ENCODE measurements at regions not wholly inside any gene's neighbourhood (a gene's known extent, or its start where the extent isn't known, plus 50 kb on each side); places are given as distances from the start of the nearest gene placed in this dataset.
"Not testable (repeated sequence)": the region's sequence is repeated elsewhere in the genome, so short reads cannot be mapped to it uniquely, and the experiment has no call there.

DNA sequence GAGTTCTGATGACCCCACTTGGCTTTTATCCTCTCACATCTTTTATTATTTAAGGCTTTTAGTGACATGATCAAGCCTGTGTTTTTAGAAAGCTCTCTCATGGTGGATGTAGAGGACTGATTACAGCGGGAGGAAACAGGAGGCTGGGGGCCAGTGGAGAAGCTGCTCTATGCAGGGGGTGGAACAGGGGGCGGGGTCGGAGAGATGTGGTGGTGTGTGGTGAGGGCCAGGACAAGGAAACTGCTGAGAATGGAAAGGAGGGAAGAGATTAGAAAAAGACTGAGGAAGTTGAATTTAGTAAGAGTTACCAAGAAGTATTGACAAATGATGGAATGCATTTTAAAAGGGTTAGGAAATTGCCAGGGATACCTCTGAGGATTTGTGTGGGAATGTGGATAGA is 292.2 kb downstream of the ZIC3 start:
- Histone ChIP-seq H3K9me3 (replicated peaks in 1 of 3) (no peaks in the 10 kb centered on the region), H3K27me3 (peaks cover 7% of the 10 kb centered on the region), H3K27ac (no peak overlapping the region), H3K36me3 (replicated peaks in 1 of 2) (no peaks in the 10 kb centered on the region), H3K4me1 (replicated peaks in 1 of 2) (no peaks in the 10 kb centered on the region), H3K4me3 (no peak overlapping the region)
- intact Hi-C loops (cut with DNase I) = no loop called here
- 35 to 47% (median 39%) methylated on average over 3 of the region's 3 CpGs for WGBS, 4 donors
- TF ChIP-seq, protein P1, sequence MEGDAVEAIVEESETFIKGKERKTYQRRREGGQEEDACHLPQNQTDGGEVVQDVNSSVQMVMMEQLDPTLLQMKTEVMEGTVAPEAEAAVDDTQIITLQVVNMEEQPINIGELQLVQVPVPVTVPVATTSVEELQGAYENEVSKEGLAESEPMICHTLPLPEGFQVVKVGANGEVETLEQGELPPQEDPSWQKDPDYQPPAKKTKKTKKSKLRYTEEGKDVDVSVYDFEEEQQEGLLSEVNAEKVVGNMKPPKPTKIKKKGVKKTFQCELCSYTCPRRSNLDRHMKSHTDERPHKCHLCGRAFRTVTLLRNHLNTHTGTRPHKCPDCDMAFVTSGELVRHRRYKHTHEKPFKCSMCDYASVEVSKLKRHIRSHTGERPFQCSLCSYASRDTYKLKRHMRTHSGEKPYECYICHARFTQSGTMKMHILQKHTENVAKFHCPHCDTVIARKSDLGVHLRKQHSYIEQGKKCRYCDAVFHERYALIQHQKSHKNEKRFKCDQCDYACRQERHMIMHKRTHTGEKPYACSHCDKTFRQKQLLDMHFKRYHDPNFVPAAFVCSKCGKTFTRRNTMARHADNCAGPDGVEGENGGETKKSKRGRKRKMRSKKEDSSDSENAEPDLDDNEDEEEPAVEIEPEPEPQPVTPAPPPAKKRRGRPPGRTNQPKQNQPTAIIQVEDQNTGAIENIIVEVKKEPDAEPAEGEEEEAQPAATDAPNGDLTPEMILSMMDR (IDR thresholded peaks at IDR 0.05) = no peak
- no peak for TF ChIP-seq POLR2A (IDR thresholded peaks at IDR 0.05)
- no peak for DNase-seq

DNA sequence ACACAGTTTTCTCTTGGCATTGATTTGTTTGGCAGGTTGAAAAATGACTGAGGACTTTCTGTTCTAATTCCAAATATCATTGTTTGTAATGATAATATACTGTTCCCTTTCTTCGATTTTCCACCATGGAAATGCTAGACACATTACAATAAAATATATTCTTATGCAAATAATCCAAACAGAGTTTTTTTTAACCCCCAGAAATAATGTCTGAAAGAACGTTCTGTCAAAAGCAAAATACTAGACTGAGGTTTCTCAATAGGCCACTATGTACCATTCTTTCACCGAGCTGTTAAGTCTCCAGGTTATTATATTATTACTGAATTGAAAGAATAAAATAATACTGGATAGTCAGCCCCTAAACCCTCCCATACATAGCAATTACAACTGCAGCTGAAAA is 312.5 kb downstream of the ZIC3 start:
- H3K36me3 ChIP-seq (replicated peaks in 1 of 2) = no peaks in the 10 kb centered on the region
- no peaks in the 10 kb centered on the region for H3K9me3 ChIP-seq (replicated peaks in 1 of 3)
- no peaks in the 10 kb centered on the region for H3K4me1 ChIP-seq (replicated peaks in 1 of 2)
- no peak overlapping the region for H3K27ac ChIP-seq
- peaks cover 4% of the 10 kb centered on the region for H3K27me3 ChIP-seq
- intact Hi-C loops (cut with DNase I) = no loop called here
- H3K4me3 ChIP-seq = no peak overlapping the region
- TF ChIP-seq, protein P1 (IDR thresholded peaks at IDR 0.05) = no peak
- no peak for TF ChIP-seq POLR2A (IDR thresholded peaks at IDR 0.05)
- 57 to 64% (median 60%) methylated on average over 3 of the region's 3 CpGs for WGBS, 4 donors
- DNase-seq = no peak

DNA sequence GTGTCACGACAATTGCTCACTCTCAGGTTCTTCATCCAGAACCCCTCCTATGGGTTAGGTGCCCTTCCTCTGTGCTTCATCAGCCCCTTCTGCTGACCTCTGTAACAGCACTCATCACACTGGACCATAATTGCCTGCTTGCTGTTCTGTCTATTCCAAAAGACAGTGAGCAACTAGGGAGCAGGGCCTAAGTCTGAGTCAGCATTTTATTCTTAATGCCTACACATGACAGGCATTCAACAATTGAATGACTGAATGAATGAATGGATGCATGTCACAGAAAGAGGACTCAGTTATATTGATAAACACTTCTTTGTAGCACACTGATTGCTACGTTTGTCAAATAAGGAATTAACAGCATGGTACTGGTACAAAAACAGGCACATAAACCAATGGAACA is 317.0 kb downstream of the ZIC3 start:
- Histone ChIP-seq H3K27me3 (peaks cover 5% of the 10 kb centered on the region), H3K4me1 (replicated peaks in 1 of 2) (no peaks in the 10 kb centered on the region), H3K27ac (no peak overlapping the region), H3K4me3 (no peak overlapping the region), H3K36me3 (replicated peaks in 1 of 2) (no peaks in the 10 kb centered on the region), H3K9me3 (replicated peaks in 1 of 3) (no peaks in the 10 kb centered on the region)
- TF ChIP-seq, protein P1 (IDR thresholded peaks at IDR 0.05) = no peak
- TF ChIP-seq POLR2A (IDR thresholded peaks at IDR 0.05) = no peak
- 62 to 68% (median 63%) methylated on average over 2 of the region's 2 CpGs for WGBS, 4 donors
- DNase-seq = no peak
- intact Hi-C loops (cut with DNase I) = no loop called here

DNA sequence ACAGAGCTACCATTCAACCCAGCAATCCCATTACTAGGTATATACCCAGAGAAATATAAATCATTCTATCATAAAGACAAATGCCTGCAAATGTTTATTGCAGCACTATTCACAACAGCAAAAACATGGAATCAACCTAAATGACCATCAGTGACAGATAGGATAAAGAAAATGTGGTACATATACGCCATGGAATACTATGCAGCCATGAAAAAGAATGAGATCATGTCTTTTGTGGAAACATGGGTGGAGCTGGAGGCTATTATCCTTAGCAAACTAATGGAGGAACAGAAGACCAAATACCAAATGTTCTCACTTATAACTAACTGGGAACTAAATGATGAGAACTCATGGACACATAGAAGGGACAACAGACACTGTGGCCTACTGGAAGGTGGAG is 318.9 kb downstream of the ZIC3 start:
- H3K36me3 ChIP-seq (replicated peaks in 1 of 2); H3K4me3 ChIP-seq; H3K9me3 ChIP-seq (replicated peaks in 1 of 3); intact Hi-C loops (cut with DNase I); H3K27me3 ChIP-seq; H3K4me1 ChIP-seq (replicated peaks in 1 of 2); H3K27ac ChIP-seq; DNase-seq: not testable (repeated sequence)
- WGBS, 4 donors = 43 to 65% (median 60%) methylated on average over 1 of the region's 1 CpG

DNA sequence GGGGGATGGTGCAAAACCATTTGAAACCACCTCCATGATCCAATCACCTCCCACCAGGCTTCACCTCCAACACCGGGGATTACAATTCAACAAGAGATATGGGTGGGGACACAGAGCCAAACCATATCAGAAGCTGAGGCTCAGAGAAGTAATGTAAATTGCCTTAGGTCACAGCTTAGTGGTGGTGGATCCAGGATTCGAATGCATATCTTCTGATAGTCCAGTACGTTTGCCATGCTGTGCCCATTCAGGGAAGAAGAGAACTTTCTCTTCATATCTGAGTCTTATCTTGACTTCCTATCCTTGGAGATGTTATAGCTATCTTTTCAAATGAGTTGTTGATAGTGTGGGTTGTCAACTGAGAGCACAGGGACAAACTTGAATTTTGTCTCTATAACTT is 325.5 kb downstream of the ZIC3 start:
- Histone ChIP-seq H3K9me3 (replicated peaks in 1 of 3) (no peaks in the 10 kb centered on the region), H3K4me3 (no peak overlapping the region), H3K4me1 (replicated peaks in 1 of 2) (no peaks in the 10 kb centered on the region), H3K36me3 (replicated peaks in 1 of 2) (no peaks in the 10 kb centered on the region), H3K27me3 (peaks cover 3% of the 10 kb centered on the region), H3K27ac (no peak overlapping the region)
- WGBS, 4 donors = 61 to 68% (median 66%) methylated on average over 1 to 3 of the region's 3 CpGs
- intact Hi-C loops (cut with DNase I) = no loop called here
- no peak for DNase-seq
- TF ChIP-seq, protein P1 (IDR thresholded peaks at IDR 0.05) = no peak
- no peak for TF ChIP-seq POLR2A (IDR thresholded peaks at IDR 0.05)
